GM19035 (cell line): ENCODE measurements at regions not wholly inside any gene's neighbourhood (a gene's known extent, or its start where the extent isn't known, plus 50 kb on each side); places are given as distances from the start of the nearest gene placed in this dataset.

Experiments
- ATAC-seq: cut with Tn5 transposase; IDR thresholded peaks from one replicate; pipeline ENCODE4 v1.9.1; 2021; ENCODE audit not compliant: unreplicated experiment

DNA sequence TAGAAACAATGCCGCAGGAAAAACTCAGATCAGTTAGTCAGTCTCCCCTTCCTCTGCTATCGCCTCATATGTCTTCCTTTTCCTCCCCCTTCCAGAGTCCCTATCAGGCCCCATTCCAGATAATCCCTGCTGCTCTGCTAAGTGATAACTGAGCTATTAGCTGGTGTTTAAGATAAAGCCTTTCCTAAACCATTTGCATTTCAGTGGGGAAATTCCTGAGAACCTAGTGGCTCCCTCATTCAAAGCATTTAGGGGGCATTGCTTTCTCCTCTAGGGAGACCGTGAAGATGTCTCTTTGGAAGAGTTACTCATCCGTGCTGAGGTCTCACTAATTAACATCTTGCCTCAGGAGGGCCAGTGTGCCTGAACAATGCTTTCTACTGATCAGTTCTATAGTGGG is 401.6 kb downstream of the NPIPA7 start:
- no peak for ATAC-seq

DNA sequence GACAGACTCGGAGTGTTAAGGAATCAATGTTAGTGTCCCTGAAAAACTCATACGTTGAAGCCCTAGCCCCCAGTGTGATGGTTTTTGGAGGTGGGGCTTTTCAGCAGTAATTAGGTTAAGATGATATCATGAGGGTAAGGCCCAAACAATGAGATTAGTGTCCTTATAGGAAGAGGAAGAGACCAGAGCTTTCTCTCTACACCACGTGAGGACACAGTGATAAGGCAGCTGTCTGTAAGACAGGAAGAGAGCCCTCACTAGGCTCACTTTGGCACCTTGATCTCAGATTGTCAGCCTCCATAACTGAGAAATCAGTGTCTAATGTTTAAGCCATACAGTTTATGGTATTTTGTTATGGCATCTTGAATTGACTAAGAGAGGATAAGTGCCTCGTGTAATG is 403.2 kb downstream of the NPIPA7 start:
- no peak for ATAC-seq

GRCh38 chr16:16788004-16788403 is 409.1 kb downstream of the NPIPA7 start:
- no peak for ATAC-seq

DNA sequence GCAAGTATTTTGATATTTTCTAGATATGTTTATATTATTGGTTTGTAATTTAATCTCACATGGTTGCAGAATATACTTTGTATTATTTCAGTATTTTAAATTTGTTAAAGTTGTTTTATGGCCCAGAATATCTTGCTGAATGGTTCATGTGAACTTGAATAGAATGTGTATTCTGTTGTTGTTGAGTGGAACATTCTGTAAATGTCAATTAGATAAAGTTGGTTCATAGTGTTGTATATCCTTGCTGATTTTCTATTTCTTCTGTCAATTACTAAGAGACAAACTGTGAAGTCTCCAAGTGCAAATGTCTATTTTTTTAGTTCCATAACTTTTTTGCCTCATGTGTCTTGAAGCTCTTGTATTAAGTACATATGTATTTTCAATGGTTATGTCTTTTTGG is 411.7 kb downstream of the NPIPA7 start:
- no peak for ATAC-seq

DNA sequence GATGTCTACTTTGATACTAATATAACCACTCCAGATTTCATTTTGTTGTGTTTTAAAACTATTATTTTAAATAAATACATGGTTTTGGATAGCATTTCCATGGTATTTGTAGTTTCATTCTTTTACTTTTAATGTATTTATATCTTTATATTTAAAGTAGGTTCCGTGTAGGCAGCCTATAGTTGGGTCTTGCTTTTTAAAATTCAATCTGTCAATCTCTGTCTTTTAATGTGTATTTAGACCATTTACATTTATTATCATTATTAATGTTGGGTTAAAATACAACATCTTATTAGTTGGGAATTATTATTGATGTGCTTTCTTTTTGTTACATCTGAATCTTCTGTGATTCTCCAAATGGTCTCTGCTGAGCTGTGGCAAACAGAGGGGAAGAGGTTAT is 412.1 kb downstream of the NPIPA7 start:
- ATAC-seq: no peak

DNA sequence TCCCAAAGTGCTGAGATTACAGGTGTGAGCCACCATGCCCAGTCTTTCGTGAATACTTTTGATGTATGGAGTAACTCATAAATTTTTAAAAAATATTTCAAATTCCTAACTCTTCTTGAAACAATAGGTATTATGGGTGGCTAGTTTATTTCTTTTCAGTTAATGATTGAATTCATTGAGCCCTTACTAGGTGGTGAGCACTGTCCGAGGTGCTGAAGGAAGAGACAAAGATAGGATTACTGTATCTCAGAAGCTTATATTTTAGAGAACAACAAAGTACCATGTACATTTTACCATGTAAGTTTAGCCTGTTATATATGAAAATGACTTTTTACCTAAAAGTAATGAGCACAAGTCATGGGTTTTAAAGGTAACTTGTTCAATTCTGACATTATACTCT is 418.3 kb downstream of the NPIPA7 start:
- ATAC-seq: no peak

DNA sequence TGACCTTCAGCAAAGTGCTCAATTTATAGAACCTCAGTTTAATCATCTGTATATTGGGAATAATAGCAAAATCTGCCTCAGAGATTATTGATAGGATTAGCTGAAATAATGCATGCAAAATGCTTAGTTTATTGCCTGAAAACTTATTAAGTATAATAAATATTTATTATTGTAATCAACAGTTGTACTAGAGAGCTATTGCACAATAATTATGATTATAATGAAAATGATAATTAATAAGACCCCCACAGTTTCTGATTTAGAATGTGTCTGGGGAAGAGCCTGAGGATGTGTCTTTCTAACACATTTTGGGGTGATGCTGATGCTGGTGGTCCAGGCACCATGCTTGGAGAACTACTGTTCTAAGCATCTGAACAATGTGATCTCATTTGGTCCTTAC is 419.6 kb downstream of the NPIPA7 start:
- no peak for ATAC-seq

DNA sequence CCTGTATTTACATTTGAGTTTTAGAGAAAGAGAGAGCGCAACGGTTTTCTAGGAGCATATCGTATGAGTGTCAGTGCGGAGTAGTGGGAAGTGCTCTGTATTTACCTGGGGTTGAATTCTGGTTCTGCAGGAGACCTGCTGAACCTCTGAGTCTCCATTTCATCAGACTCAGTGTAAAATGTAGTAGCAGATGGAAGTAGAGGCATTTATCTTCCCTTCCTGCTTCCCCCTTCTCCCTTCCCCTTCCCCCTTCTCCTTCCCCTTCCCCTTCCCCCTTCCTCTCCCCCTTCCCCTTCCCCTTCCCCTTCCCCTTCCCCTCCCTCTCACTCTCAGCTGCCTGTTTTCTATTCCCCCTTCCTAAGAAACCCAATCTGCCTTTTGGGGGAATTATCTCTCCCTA is 426.9 kb downstream of the NPIPA7 start:
- no peak for ATAC-seq

DNA sequence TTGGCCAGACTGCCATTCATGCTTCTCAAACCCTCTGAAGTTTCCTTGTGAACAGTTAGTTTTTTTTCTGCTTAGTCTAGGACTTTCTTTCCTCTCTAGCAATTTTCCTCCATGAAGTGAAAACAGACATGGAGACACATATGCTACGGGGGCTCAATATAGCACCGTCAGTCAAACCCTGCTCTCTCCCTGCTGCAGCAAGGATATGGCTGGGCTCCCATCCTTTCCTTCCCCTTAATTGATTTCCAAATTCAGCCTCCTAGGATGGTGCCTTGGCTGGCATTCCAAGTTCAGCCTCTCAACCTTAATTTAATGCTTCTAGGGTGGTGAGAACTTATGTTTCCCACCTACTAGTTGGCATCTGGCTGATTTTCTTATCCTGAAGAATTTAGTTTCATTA is 436.7 kb downstream of the NPIPA7 start:
- no peak for ATAC-seq

- ATAC-seq: no peak
Observed at GRCh38 chr16:16817196-16817595, 438.3 kb downstream of the NPIPA7 start.

DNA sequence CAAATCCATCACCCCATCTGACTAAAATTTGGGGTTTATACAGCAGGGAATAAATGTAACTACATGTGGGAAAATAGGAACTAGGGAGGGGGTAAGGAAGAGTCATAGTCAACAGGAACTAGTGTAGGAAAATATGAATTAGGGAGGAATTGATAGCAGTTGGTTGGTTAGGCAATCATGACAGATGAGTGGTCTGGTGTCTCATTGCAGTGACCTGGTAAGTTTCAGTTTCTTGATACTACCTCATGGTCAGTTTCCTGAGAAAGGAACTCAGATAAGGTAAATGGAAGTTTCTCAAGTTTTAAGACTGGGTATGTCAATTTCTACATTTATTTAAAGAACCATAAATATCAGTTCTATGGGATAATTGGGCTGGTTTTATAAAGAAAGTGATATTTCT is 442.3 kb downstream of the NPIPA7 start:
- ATAC-seq: no peak

- ATAC-seq: no peak
Observed at GRCh38 chr16:16828913-16829398, 450.0 kb downstream of the NPIPA7 start.

GRCh38 chr16:16830401-16830800 is 451.5 kb downstream of the NPIPA7 start:
- no peak for ATAC-seq

- no peak for ATAC-seq
Observed at GRCh38 chr16:16830973-16831372, 452.0 kb downstream of the NPIPA7 start.

- no peak for ATAC-seq
Observed at GRCh38 chr16:16833165-16833564, 454.2 kb downstream of the NPIPA7 start.

GRCh38 chr16:16850274-16850673 is 471.3 kb downstream of the NPIPA7 start:
- no peak for ATAC-seq

- ATAC-seq: no peak
Observed at GRCh38 chr16:16857012-16857411, 478.1 kb downstream of the NPIPA7 start.

GRCh38 chr16:16857603-16858283 is 478.8 kb downstream of the NPIPA7 start:
- ATAC-seq: no peak

- ATAC-seq: no peak
Observed at GRCh38 chr16:16861546-16861945, 482.6 kb downstream of the NPIPA7 start.

- ATAC-seq: no peak
Observed at GRCh38 chr16:16863672-16864071, 484.7 kb downstream of the NPIPA7 start.

DNA sequence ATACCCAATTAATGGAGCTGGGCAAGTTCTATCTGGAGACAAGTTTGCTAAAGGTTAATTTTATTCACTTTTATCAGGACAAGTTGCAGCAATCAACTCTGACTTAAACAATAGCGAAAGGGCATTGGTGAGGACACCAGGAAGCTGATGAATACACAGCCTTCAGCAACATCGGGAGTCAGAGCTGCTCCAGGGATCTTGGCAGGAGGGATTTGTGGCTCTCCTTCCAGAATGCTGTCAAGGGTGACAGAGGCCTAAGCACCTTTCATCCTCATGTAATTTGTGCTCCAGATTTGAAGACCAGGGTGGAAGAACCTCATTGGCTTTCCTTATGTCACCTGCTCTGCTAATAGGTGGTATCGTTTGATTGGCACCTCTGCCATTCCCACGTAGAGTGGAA is 485.6 kb downstream of the NPIPA7 start:
- ATAC-seq: no peak

- no peak for ATAC-seq
Observed at GRCh38 chr16:16865374-16865773, 486.4 kb downstream of the NPIPA7 start.

- no peak for ATAC-seq
Observed at GRCh38 chr16:16867973-16868372, 489.0 kb downstream of the NPIPA7 start.
